Vagina (tissue), 2 donors: ENCODE measurements at regions not wholly inside any gene's neighbourhood (a gene's known extent, or its start where the extent isn't known, plus 50 kb on each side); places are given as distances from the start of the nearest gene placed in this dataset.

Experiments
- CTCF ChIP-seq, 3 experiments: fragments of 450-650 bp in 2 of 3; fragments of 200-600 bp in 1 of 3; sonication (generic) in 1 of 3; IDR thresholded peaks; one replicate each; pipeline ENCODE4 v1.5.1; 2017 to 2019; ENCODE audit warnings: antibody characterized with exemption in 3 of 3, mild to moderate bottlenecking in 2 of 3, moderate library complexity in 2 of 3
- POLR2A ChIP-seq, 2 donors: fragments of 450-650 bp; IDR thresholded peaks; one replicate each; pipeline ENCODE4 v1.6.1; 2017; ENCODE audit warnings: antibody characterized with exemption in 2 of 2, mild to moderate bottlenecking in 2 of 2, moderate library complexity in 2 of 2

GRCh38 chr21:16837321-16837720 lies 675.5 kb upstream of the CXADR start:
- TF ChIP-seq CTCF (IDR thresholded peaks at IDR 0.05) (no peak), POLR2A (IDR thresholded peaks at IDR 0.05) (no peak)
